Stimulated activated naive CD8-positive, alpha-beta T cell treated with anti-CD3 and anti-CD28 coated beads, Interleukin-15, Interleukin-2, amounts not matched to agents 100 U/mL and 50 U/mL, for 24 hours (primary cell): ENCODE measurements at regions not wholly inside any gene's neighbourhood (a gene's known extent, or its start where the extent isn't known, plus 50 kb on each side); places are given as distances from the start of the nearest gene placed in this dataset.
"Not testable (repeated sequence)": the region's sequence is repeated elsewhere in the genome, so short reads cannot be mapped to it uniquely, and the experiment has no call there.

Experiments used
- ATAC-seq: fragments of 150-1000 bp; cut with Tn5 transposase; one replicate; pipeline ENCODE4 v1.10.0; 2021
- DNase-seq: peaks from one replicate; pipeline ENCODE4 v3.0.0; 2021

DNA sequence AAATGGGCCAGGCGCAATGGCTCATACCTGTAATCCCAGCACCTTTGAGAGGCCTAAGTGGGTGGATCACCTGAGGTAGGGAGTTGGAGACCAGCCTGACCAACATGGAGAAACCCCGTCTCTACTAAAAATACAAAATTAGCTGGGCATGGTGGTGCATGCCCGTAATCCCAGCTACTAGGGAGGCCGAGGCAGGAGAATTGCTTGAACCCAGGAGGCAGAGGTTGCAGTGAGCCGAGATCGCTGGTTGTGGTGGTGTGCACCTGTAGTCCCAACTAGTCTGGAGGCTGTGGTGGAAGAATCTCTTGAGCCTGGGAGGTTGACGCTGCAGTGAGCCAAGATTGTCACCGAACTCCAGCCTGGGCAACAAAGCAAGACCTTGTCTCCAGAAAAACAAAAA, 50.5 kb upstream of the ZNF217 start:
- not testable (repeated sequence) for ATAC-seq

More for the DNA sequence above, 50.5 kb upstream of the ZNF217 start:
- not testable (repeated sequence) for DNase-seq
